CD14-positive monocyte (primary cell): ENCODE measurements at regions not wholly inside any gene's neighbourhood (a gene's known extent, or its start where the extent isn't known, plus 50 kb on each side); places are given as distances from the start of the nearest gene placed in this dataset.
A peak's percentile ranks its signal among the peaks of the same experiment; 100 is the strongest.
"Not testable (repeated sequence)": the region's sequence is repeated elsewhere in the genome, so short reads cannot be mapped to it uniquely, and the experiment has no call there.

Experiments used
- DNase-seq, 3 donors: peaks; one replicate each; pipeline ENCODE4 v3.0.0-alpha.2; 2011 to 2022
- H2AFZ ChIP-seq: 2 replicates; pipeline ENCODE4 v1.6.0; 2012; ENCODE audit warnings: mild to moderate bottlenecking, low read depth, low read length, inconsistent platforms; ENCODE audit not compliant: insufficient read depth, poor library complexity, severe bottlenecking
- H3K27ac ChIP-seq, 2 donors: 1 replicate in 1 of 2; 2 replicates in 1 of 2; pipeline ENCODE4 v1.5.1; 2012 to 2013; ENCODE audit warnings: low read length in 2 of 2, control low read depth in 1 of 2, inconsistent platforms in 1 of 2, low read depth in 1 of 2, mild to moderate bottlenecking in 1 of 2
- H3K27me3 ChIP-seq, 2 donors: one replicate each; pipeline versions ENCODE4 v1.6.0 to v1.6.1; 2011 to 2013; ENCODE audit warnings: low read length in 2 of 2; ENCODE audit not compliant: control insufficient read depth in 2 of 2, insufficient read depth in 2 of 2
- H3K36me3 ChIP-seq, 2 donors: replicated peaks in 1 of 2; 1 replicate in 1 of 2; 2 replicates in 1 of 2; pipeline versions ENCODE4 v1.5.1 to v1.6.1; 2012 to 2013; ENCODE audit warnings: low read length in 2 of 2, control low read depth in 1 of 2, inconsistent platforms in 1 of 2, mild to moderate bottlenecking in 1 of 2; ENCODE audit not compliant: insufficient read depth in 2 of 2, control insufficient read depth in 1 of 2
- H3K4me1 ChIP-seq, 2 donors: 1 replicate in 1 of 2; 2 replicates in 1 of 2; pipeline versions ENCODE4 v1.5.1 to v1.6.1; 2012 to 2013; ENCODE audit warnings: low read length in 2 of 2, control low read depth in 1 of 2, inconsistent platforms in 1 of 2, mild to moderate bottlenecking in 1 of 2, moderate library complexity in 1 of 2; ENCODE audit not compliant: insufficient read depth in 2 of 2, control insufficient read depth in 1 of 2
- H3K4me2 ChIP-seq: replicated peaks from 2 replicates; pipeline ENCODE3; 2012; ENCODE audit warnings: low read length, moderate library complexity, mild to moderate bottlenecking; ENCODE audit not compliant: poor library complexity, severe bottlenecking; ENCODE audit errors: extremely low read depth
- H3K4me3 ChIP-seq, 3 experiments: fragments of 200-600 bp in 1 of 3; sonication (generic) in 1 of 3; replicated peaks in 1 of 3; 1 replicate in 2 of 3; 2 replicates in 1 of 3; pipeline ENCODE4 v1.5.1; 2011 to 2013; ENCODE audit warnings: low read length in 3 of 3, mild to moderate bottlenecking in 3 of 3, control low read depth in 2 of 3, low read depth in 2 of 3, inconsistent platforms in 1 of 3, moderate library complexity in 1 of 3
- H3K79me2 ChIP-seq: 2 replicates; pipeline ENCODE4 v1.6.0; 2012; ENCODE audit warnings: mild to moderate bottlenecking, control low read depth, inconsistent platforms, low read length, moderate library complexity; ENCODE audit not compliant: insufficient read depth
- H3K9ac ChIP-seq: 2 replicates; pipeline ENCODE4 v1.6.0; 2017; ENCODE audit warnings: low read length, mild to moderate bottlenecking; ENCODE audit not compliant: insufficient read depth, poor library complexity, severe bottlenecking
- H3K9me3 ChIP-seq, 2 donors: replicated peaks in 1 of 2; 1 replicate in 1 of 2; 2 replicates in 1 of 2; pipeline versions ENCODE4 v1.5.1 to v1.6.1; 2012 to 2013; ENCODE audit warnings: low read length in 2 of 2, control low read depth in 1 of 2; ENCODE audit not compliant: control insufficient read depth in 1 of 2, insufficient read depth in 1 of 2
- H4K20me1 ChIP-seq: 2 replicates; pipeline ENCODE4 v1.6.0; 2012; ENCODE audit warnings: mild to moderate bottlenecking, low read length, control low read depth, moderate library complexity; ENCODE audit not compliant: insufficient read depth
- H3K27ac Mint-ChIP-seq, 7 donors: one replicate each; pipeline ENCODE4 v1.8.0; 2020; ENCODE audit warnings: mild to moderate bottlenecking in 7 of 7, mixed read lengths in 7 of 7, moderate library complexity in 6 of 7, inconsistent platforms in 2 of 7
- H3K27me3 Mint-ChIP-seq, 3 donors: one replicate each; pipeline ENCODE4 v1.8.0; 2021 to 2022; ENCODE audit warnings: low read depth in 3 of 3, mild to moderate bottlenecking in 3 of 3, mixed read lengths in 3 of 3, moderate library complexity in 3 of 3, inconsistent platforms in 1 of 3
- H3K36me3 Mint-ChIP-seq, 2 donors: one replicate each; pipeline ENCODE4 v1.8.0; 2020; ENCODE audit warnings: mixed read lengths in 2 of 2, inconsistent platforms in 1 of 2, mild to moderate bottlenecking in 1 of 2
- H3K4me1 Mint-ChIP-seq: one replicate; pipeline ENCODE4 v1.8.0; 2020; ENCODE audit warnings: mild to moderate bottlenecking, mixed read lengths
- H3K4me3 Mint-ChIP-seq, 2 donors: one replicate each; pipeline ENCODE4 v1.8.0; 2020; ENCODE audit warnings: mild to moderate bottlenecking in 2 of 2, mixed read lengths in 2 of 2, moderate library complexity in 1 of 2
- H3K9me3 Mint-ChIP-seq, 7 donors: one replicate each; pipeline ENCODE4 v1.8.0; 2020 to 2022; ENCODE audit warnings: mixed read lengths in 7 of 7, mild to moderate bottlenecking in 6 of 7, moderate library complexity in 6 of 7, inconsistent platforms in 2 of 7
- WGBS: methylation state at CpG from one replicate; pipeline ENCODE4 v1.1.5; 2013; ENCODE audit warnings: missing lambda C conversion rate; ENCODE audit not compliant: insufficient coverage; 5-methylcytosine and 5-hydroxymethylcytosine counted together
- intact Hi-C, 2 donors: fragments of 100-400 bp; cut with micrococcal nuclease; formaldehyde crosslinking; loops; one replicate each; pipeline versions ENCODE4 v1.15.0 to v1.15.1; 2023
- TF ChIP-seq, protein P1 (sequence below): fragments of 200-600 bp; IDR thresholded peaks from one replicate; pipeline ENCODE4 v1.8.0; 2022; ENCODE audit warnings: antibody characterized with exemption, mild to moderate bottlenecking

DNA sequence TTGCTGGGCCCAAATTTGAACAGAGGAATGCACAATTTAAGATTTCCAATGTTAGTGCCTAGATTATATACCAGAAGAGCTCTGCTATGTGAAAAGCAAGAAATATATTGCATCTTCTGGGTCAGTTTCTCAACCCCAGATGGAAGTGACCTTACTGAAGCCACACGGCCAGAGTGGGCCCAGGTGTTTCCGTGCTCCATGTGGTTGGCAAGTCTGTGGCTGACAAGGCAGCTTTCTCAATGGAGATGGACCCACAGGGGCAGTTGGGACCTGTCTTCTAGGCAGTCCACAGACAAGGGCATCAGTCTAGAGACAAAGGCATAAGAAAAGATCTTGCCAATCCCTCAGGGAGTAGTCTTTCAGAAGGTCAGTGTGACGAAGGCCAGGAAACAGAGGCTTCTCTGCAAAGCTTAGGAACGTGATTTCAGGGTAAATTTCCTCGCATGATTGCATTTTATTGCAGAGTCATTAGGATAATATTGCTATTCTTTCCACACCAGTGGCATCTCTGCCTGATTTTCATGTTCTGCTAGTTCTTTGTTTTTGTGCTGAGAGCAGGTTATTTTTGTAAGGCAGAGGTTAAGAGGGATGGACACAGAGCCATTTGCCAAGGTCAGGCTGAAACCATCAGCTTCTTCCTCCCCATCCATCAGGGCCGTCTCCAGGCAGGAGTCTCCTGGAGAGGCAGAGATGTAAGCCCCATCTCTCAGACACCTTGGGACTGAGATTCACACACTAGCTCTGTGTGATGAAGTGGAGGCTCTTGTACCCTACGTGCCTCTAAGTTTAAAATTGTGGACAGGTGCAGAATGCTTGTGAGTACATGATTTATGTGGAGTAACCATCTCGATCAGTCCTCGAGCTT lies 202.1 kb downstream of the ANKRD30B start:
- Histone ChIP-seq H3K36me3 (no peaks in the 10 kb centered on the region), H4K20me1 (no peaks in the 10 kb centered on the region), H3K9me3 (peaks cover 0 to 12% of the 10 kb centered on the region in 2 donors), H3K4me3 (no peak overlapping the region), H3K4me2 (no peak overlapping the region), H3K27me3 (no peaks in the 10 kb centered on the region), H2AFZ (no peak overlapping the region), H3K79me2 (no peaks in the 10 kb centered on the region), H3K27ac (no peak overlapping the region), H3K9ac (no peak overlapping the region), H3K4me1 (no peaks in the 10 kb centered on the region)
- no peak overlapping the region for H3K27ac Mint-ChIP-seq
- H3K36me3 Mint-ChIP-seq = no peaks in the 10 kb centered on the region
- H3K4me3 Mint-ChIP-seq = no peak overlapping the region
- DNase-seq = no peak
- WGBS = 73% methylated on average over 4 of the region's 9 CpGs
- TF ChIP-seq, protein P1, sequence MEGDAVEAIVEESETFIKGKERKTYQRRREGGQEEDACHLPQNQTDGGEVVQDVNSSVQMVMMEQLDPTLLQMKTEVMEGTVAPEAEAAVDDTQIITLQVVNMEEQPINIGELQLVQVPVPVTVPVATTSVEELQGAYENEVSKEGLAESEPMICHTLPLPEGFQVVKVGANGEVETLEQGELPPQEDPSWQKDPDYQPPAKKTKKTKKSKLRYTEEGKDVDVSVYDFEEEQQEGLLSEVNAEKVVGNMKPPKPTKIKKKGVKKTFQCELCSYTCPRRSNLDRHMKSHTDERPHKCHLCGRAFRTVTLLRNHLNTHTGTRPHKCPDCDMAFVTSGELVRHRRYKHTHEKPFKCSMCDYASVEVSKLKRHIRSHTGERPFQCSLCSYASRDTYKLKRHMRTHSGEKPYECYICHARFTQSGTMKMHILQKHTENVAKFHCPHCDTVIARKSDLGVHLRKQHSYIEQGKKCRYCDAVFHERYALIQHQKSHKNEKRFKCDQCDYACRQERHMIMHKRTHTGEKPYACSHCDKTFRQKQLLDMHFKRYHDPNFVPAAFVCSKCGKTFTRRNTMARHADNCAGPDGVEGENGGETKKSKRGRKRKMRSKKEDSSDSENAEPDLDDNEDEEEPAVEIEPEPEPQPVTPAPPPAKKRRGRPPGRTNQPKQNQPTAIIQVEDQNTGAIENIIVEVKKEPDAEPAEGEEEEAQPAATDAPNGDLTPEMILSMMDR = no peak
- peaks cover 0 to 3% (median 0%) of the 10 kb centered on the region in 3 donors for H3K27me3 Mint-ChIP-seq
- no peaks in the 10 kb centered on the region for H3K4me1 Mint-ChIP-seq
- intact Hi-C loops = no loop called here
- H3K9me3 Mint-ChIP-seq = peaks cover 0 to 7% (median 0%) of the 10 kb centered on the region in 7 donors

DNA sequence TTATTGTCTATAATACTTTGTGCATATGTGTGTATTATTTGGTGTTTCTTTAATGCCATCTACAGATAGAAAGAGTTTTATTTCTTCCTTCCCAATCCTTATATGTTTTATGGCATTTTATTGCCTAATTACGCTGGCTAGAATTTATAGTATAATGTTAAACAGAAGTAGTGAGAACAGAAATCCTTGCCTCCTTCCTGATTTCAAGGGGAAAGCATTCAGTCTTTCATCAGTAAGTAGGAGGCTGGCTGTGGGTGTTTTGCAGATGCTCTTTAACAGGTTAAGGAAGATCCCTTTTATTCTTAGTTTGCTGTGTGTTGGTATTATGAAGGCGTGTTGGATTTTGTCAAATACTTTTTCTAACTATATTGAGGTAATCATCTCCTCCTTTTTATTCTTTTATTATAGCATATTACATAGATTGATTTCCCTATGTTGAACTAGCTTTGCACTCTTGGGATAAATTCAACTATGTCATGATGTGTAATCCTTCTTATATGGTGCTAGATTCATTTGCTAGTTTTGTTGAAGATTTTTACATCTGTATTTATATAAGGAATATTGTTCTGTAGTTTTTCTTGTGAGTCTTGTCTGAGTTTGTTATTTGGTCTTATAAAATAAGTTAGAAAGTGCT lies 204.6 kb downstream of the ANKRD30B start:
- H3K9ac ChIP-seq, H3K4me3 ChIP-seq, H2AFZ ChIP-seq, H3K79me2 ChIP-seq, H3K27me3 ChIP-seq, H3K4me2 ChIP-seq, H3K9me3 ChIP-seq, DNase-seq, H4K20me1 ChIP-seq, H3K4me1 ChIP-seq, H3K27ac ChIP-seq, H3K4me3 Mint-ChIP-seq, H3K36me3 Mint-ChIP-seq, H3K36me3 ChIP-seq, H3K9me3 Mint-ChIP-seq, H3K4me1 Mint-ChIP-seq, H3K27me3 Mint-ChIP-seq, intact Hi-C loops: not testable (repeated sequence)
- WGBS = no CpG with 5 or more reads among the region's 2 CpGs
- H3K27ac Mint-ChIP-seq = peak overlapping the region in 1 of 7 donors; percentile 53
